ENCODE measurements at regions not wholly inside any gene's neighbourhood (a gene's known extent, or its start where the extent isn't known, plus 50 kb on each side); places are given as distances from the start of the nearest gene placed in this dataset.

DNA sequence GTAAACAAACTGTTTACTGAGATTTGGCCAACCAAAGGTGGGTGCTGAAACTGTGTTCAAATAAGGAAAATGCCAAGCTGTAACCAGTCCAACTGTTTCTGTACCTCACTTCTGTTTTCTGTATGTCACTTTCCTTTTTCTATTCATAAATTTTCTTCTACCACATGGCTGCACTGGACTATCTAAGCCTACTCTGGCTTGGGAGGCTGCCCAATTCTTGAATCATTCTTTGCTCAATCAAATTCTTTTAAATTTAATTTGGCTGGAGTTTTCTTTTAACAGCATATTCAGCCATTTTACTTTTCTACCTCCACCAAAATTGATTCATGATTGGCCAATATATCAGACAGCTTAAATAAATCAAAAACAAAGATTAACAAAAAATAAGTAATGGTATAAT lies 1575.5 kb upstream of the SPRY2 start:
- TF ChIP-seq CTCF (IDR thresholded peaks at IDR 0.05) = no peak
- no peak for TF ChIP-seq POLR2A (IDR thresholded peaks at IDR 0.05)
